ENCODE measurements at regions not wholly inside any gene's neighbourhood (a gene's known extent, or its start where the extent isn't known, plus 50 kb on each side); places are given as distances from the start of the nearest gene placed in this dataset.

- no peak for TF ChIP-seq CTCF (IDR thresholded peaks at IDR 0.05; ENCODE audit: low read depth, low read length, poor library complexity, severe bottlenecking)
- no peak for TF ChIP-seq EZH2phosphoT487 (IDR thresholded peaks at IDR 0.05; ENCODE audit: borderline replicate concordance, low read length)
Observed at GRCh38 chr11:28464252-28464867, 356.2 kb downstream of the METTL15 start.

Measured in DOHH2 (cell line).